IMR-90 (cell line): ENCODE measurements at regions not wholly inside any gene's neighbourhood (a gene's known extent, or its start where the extent isn't known, plus 50 kb on each side); places are given as distances from the start of the nearest gene placed in this dataset.

Experiments
- ATAC-seq: fragments of 200-7000 bp; cut with Tn5 transposase; 2 replicates; pipeline ENCODE4 v1.9.1; 2020; ENCODE audit warnings: low read depth, mild to moderate bottlenecking, moderate library complexity
- BruUV-seq: library from RNA; stranded (reverse); fragments of 400-500 nt; replicated peaks from 2 replicates; lab custom pipeline; 2021; lab: Mats Ljungman, UMichigan
- CTCF ChIA-PET: fragments of 300-600 bp; formaldehyde crosslinking; extraction: SDS; loops from one replicate; lab custom pipeline; 2021; ENCODE audit warnings: antibody characterized with exemption; lab: Yijun Ruan, JAX
- POLR2A ChIA-PET: fragments of 300-600 bp; sonication (Branson Sonifier 250); formaldehyde crosslinking; loops from one replicate; lab custom pipeline; 2022; ENCODE audit warnings: antibody characterized with exemption; ENCODE audit not compliant: unreplicated experiment; lab: Charles Lee
- DNase-seq: peaks from one replicate; pipeline ENCODE4 v3.0.0; 2013
- H2AFZ ChIP-seq: replicated peaks from 2 replicates; pipeline ENCODE3; 2013; ENCODE audit warnings: low read length, mild to moderate bottlenecking; ENCODE audit not compliant: poor library complexity
- H2AK5ac ChIP-seq: 2 replicates; pipeline ENCODE4 v1.6.1; 2013; ENCODE audit warnings: low read depth, low read length, inconsistent platforms
- H2AK9ac ChIP-seq: replicated peaks from 2 replicates; pipeline ENCODE3; 2013; ENCODE audit warnings: mild to moderate bottlenecking, low read depth, low read length, moderate library complexity; ENCODE audit not compliant: poor library complexity
- H2BK120ac ChIP-seq: 2 replicates; pipeline ENCODE4 v1.6.1; 2013; ENCODE audit warnings: low read depth, low read length, inconsistent platforms
- H2BK15ac ChIP-seq: 3 replicates; pipeline ENCODE4 v1.6.1; 2013; ENCODE audit warnings: low read depth, low read length, inconsistent platforms
- H2BK20ac ChIP-seq: 2 replicates; pipeline ENCODE4 v1.6.1; 2013; ENCODE audit warnings: low read depth, mild to moderate bottlenecking, inconsistent platforms, low read length, moderate library complexity
- H2BK5ac ChIP-seq: 2 replicates; pipeline ENCODE4 v1.6.1; 2013; ENCODE audit warnings: mild to moderate bottlenecking, low read depth, low read length, inconsistent platforms; ENCODE audit not compliant: poor library complexity, severe bottlenecking
- H3K14ac ChIP-seq: replicated peaks from 2 replicates; pipeline ENCODE4 v1.6.1; 2013; ENCODE audit warnings: low read depth, low read length, inconsistent platforms
- H3K18ac ChIP-seq: 2 replicates; pipeline ENCODE4 v1.6.1; 2013; ENCODE audit warnings: low read depth, low read length, control low read depth
- H3K23ac ChIP-seq: 2 replicates; pipeline ENCODE4 v1.6.1; 2013; ENCODE audit warnings: low read depth, low read length, inconsistent platforms
- H3K27ac ChIP-seq: 2 replicates; pipeline ENCODE4 v1.5.1; 2013; ENCODE audit warnings: mild to moderate bottlenecking, control low read depth, low read length; ENCODE audit not compliant: insufficient read depth
- H3K27me3 ChIP-seq: 2 replicates; pipeline ENCODE4 v1.6.1; 2013; ENCODE audit warnings: low read length; ENCODE audit not compliant: control insufficient read depth, insufficient read depth
- H3K36me3 ChIP-seq: 2 replicates; pipeline ENCODE4 v1.6.1; 2013; ENCODE audit warnings: low read length, mixed read lengths; ENCODE audit not compliant: control insufficient read depth, insufficient read depth
- H3K4ac ChIP-seq: 2 replicates; pipeline ENCODE4 v1.6.1; 2013; ENCODE audit warnings: low read depth, low read length, inconsistent platforms
- H3K4me1 ChIP-seq: 2 replicates; pipeline ENCODE4 v1.6.1; 2013; ENCODE audit warnings: low read length, mixed read lengths; ENCODE audit not compliant: control insufficient read depth, insufficient read depth
- H3K4me2 ChIP-seq: 2 replicates; pipeline ENCODE4 v1.6.1; 2013; ENCODE audit warnings: low read depth, mild to moderate bottlenecking, control low read depth, low read length, moderate library complexity
- H3K4me3 ChIP-seq: 2 replicates; pipeline ENCODE4 v1.5.1; 2013; ENCODE audit warnings: low read depth, mild to moderate bottlenecking, control low read depth, low read length, moderate library complexity; ENCODE audit not compliant: insufficient read depth
- H3K56ac ChIP-seq: 2 replicates; pipeline ENCODE4 v1.6.1; 2013; ENCODE audit warnings: low read length, inconsistent platforms; ENCODE audit not compliant: insufficient read depth; ENCODE audit errors: extremely low read depth
- H3K79me1 ChIP-seq, 2 experiments: 2 replicates each; pipeline ENCODE4 v1.6.1; 2013; ENCODE audit warnings: low read length in 2 of 2, inconsistent platforms in 1 of 2, low read depth in 1 of 2
- H3K9ac ChIP-seq: 2 replicates; pipeline ENCODE4 v1.6.1; 2013; ENCODE audit warnings: low read depth, low read length, control low read depth
- H3K9me1 ChIP-seq: 2 replicates; pipeline ENCODE4 v1.6.1; 2013; ENCODE audit warnings: low read length, inconsistent platforms; ENCODE audit not compliant: insufficient read depth
- H3K9me3 ChIP-seq: 2 replicates; pipeline ENCODE4 v1.6.1; 2013; ENCODE audit warnings: low read length; ENCODE audit not compliant: control insufficient read depth, insufficient read depth
- H4K20me1 ChIP-seq: 2 replicates; pipeline ENCODE4 v1.6.1; 2013; ENCODE audit warnings: low read length, inconsistent platforms; ENCODE audit not compliant: insufficient read depth
- H4K5ac ChIP-seq: 2 replicates; pipeline ENCODE4 v1.6.1; 2013; ENCODE audit warnings: mild to moderate bottlenecking, low read depth, low read length, control low read depth
- H4K8ac ChIP-seq, 2 experiments: 2 replicates each; pipeline ENCODE4 v1.6.1; 2013; ENCODE audit warnings: low read depth in 2 of 2, low read length in 2 of 2, control low read depth in 1 of 2, inconsistent platforms in 1 of 2
- H4K91ac ChIP-seq: 2 replicates; pipeline ENCODE4 v1.6.1; 2013; ENCODE audit warnings: low read depth, low read length, inconsistent platforms; ENCODE audit not compliant: insufficient read depth
- BHLHE40 ChIP-seq: fragments of 150-350 bp; IDR thresholded peaks from 2 replicates; pipeline ENCODE4 v1.6.1; 2016; ENCODE audit warnings: mild to moderate bottlenecking, low read depth, low read length
- CEBPB ChIP-seq: IDR thresholded peaks from 2 replicates; pipeline ENCODE4 v1.6.1; 2012; ENCODE audit warnings: low read depth, low read length, improper control_type of control experiment
- CHD1 ChIP-seq: IDR thresholded peaks from 2 replicates; pipeline ENCODE4 v1.6.1; 2012; ENCODE audit warnings: low read depth, low read length, improper control_type of control experiment
- CTCF ChIP-seq: conservative IDR thresholded peaks from 2 replicates; pipeline ENCODE4 v1.5.1; 2012; ENCODE audit warnings: mild to moderate bottlenecking, low read depth, low read length, improper control_type of control experiment
- ELK1 ChIP-seq: fragments of 150-350 bp; IDR thresholded peaks from 2 replicates; pipeline ENCODE4 v1.6.1; 2016; ENCODE audit warnings: low read depth, mild to moderate bottlenecking, low read length, moderate library complexity, borderline replicate concordance
- FOS ChIP-seq: fragments of 150-350 bp; IDR thresholded peaks from 2 replicates; pipeline ENCODE4 v1.6.1; 2016; ENCODE audit warnings: low read depth, low read length
- MAFK ChIP-seq: IDR thresholded peaks from 2 replicates; pipeline ENCODE4 v1.6.1; 2012; ENCODE audit warnings: low read depth, low read length, improper control_type of control experiment
- MAZ ChIP-seq: IDR thresholded peaks from 2 replicates; pipeline ENCODE4 v1.6.1; 2012; ENCODE audit warnings: low read depth, mild to moderate bottlenecking, low read length, improper control_type of control experiment, moderate library complexity, borderline replicate concordance
- MXI1 ChIP-seq: IDR thresholded peaks from 2 replicates; pipeline ENCODE4 v1.6.1; 2012; ENCODE audit warnings: low read depth, mild to moderate bottlenecking, low read length, moderate library complexity, borderline replicate concordance
- NFE2L2 ChIP-seq: fragments of 150-350 bp; IDR thresholded peaks from 2 replicates; pipeline ENCODE4 v1.6.1; 2016; ENCODE audit warnings: low read depth, mild to moderate bottlenecking, low read length
- POLR2A ChIP-seq: IDR thresholded peaks from 2 replicates; pipeline ENCODE4 v1.6.1; 2012; ENCODE audit warnings: mild to moderate bottlenecking, low read depth, low read length
- RAD21 ChIP-seq: IDR thresholded peaks from 2 replicates; pipeline ENCODE4 v1.6.1; 2012; ENCODE audit warnings: low read length, improper control_type of control experiment
- RCOR1 ChIP-seq: IDR thresholded peaks from 2 replicates; pipeline ENCODE4 v1.6.1; 2012; ENCODE audit warnings: mild to moderate bottlenecking, low read length, improper control_type of control experiment; ENCODE audit not compliant: insufficient replicate concordance
- RFX5 ChIP-seq: IDR thresholded peaks from 2 replicates; pipeline ENCODE4 v1.8.0; 2012; ENCODE audit warnings: low read depth, mild to moderate bottlenecking, low read length, moderate library complexity
- SMC3 ChIP-seq: fragments of 150-350 bp; IDR thresholded peaks from 2 replicates; pipeline ENCODE4 v1.6.1; 2016; ENCODE audit warnings: low read depth, mild to moderate bottlenecking, antibody characterized with exemption, low read length, moderate library complexity
- USF2 ChIP-seq: fragments of 150-350 bp; IDR thresholded peaks from 2 replicates; pipeline ENCODE4 v1.6.1; 2017; ENCODE audit warnings: mild to moderate bottlenecking, antibody characterized with exemption, low read length, low read depth
- WGBS, 2 experiments: methylation state at CpG; one replicate each; pipeline versions ENCODE4 v1.1.5 to v1.1.7; 2013; ENCODE audit warnings: missing lambda C conversion rate in 2 of 2; ENCODE audit not compliant: insufficient read length in 1 of 2; ENCODE audit errors: extremely low coverage in 2 of 2; 5-methylcytosine and 5-hydroxymethylcytosine counted together
- dilution Hi-C: fragments of 300-500 bp; cut with HindIII; formaldehyde crosslinking; loops from one replicate; pipeline ENCODE4 v1.14.3; 2018; ENCODE audit warnings: low sequenced_read_pairs; ENCODE audit not compliant: unreplicated experiment
- in situ Hi-C: fragments of 300-500 bp; cut with MboI; formaldehyde crosslinking; loops from 3 replicates; pipeline ENCODE4 v1.14.3; 2019; ENCODE audit warnings: low sequenced_read_pairs, inconsistent platforms, mixed read lengths
- intact Hi-C: fragments of 100-400 bp; cut with micrococcal nuclease; formaldehyde crosslinking; loops from 2 replicates; pipeline ENCODE4 v1.10.0; 2022

- dilution Hi-C loops (no loop called here), in situ Hi-C loops (no loop called here), intact Hi-C loops (no loop called here)
- Histone ChIP-seq H2AFZ (no peak overlapping the region), H3K56ac (no peak overlapping the region), H4K5ac (no peak overlapping the region), H3K79me1 (no peaks in the 10 kb centered on the region), H3K4me3 (no peak overlapping the region), H4K91ac (no peak overlapping the region), H3K9me3 (no peaks in the 10 kb centered on the region), H3K18ac (no peak overlapping the region), H3K4me2 (no peak overlapping the region), H3K27me3 (no peaks in the 10 kb centered on the region), H2BK20ac (no peak overlapping the region), H2BK120ac (no peak overlapping the region), H3K36me3 (no peaks in the 10 kb centered on the region), H3K4ac (no peak overlapping the region), H2AK5ac (no peak overlapping the region), H3K9ac (no peak overlapping the region), H4K8ac (no peak overlapping the region), H3K9me1 (no peaks in the 10 kb centered on the region), H4K20me1 (no peaks in the 10 kb centered on the region), H2AK9ac (no peak overlapping the region), H3K4me1 (no peaks in the 10 kb centered on the region), H2BK15ac (no peak overlapping the region), H3K27ac (no peak overlapping the region), H3K23ac (no peak overlapping the region), H2BK5ac (no peak overlapping the region), H3K14ac (no peak overlapping the region)
- DNase-seq (no peak), ATAC-seq (no peak)
- no TSS peak for BruUV-seq
- CTCF ChIA-PET = no interaction called here
- POLR2A ChIA-PET = no interaction called here
- 71% methylated on average over 1 of the region's 2 CpGs; no CpG with 5 or more reads in 1 of the 2 experiments for WGBS, 2 experiments
- TF ChIP-seq CTCF (no peak), NFE2L2 (no peak), RAD21 (no peak), RCOR1 (no peak), CHD1 (no peak), BHLHE40 (no peak), POLR2A (no peak), MXI1 (no peak), RFX5 (no peak), SMC3 (no peak), MAFK (no peak), USF2 (no peak), ELK1 (no peak), MAZ (no peak), CEBPB (no peak), FOS (no peak)
Observed at GRCh38 chr5:147963436-147963835, 57.1 kb upstream of the C5orf46 start.
